Smooth muscle cell (in vitro differentiated cells): ENCODE measurements at regions not wholly inside any gene's neighbourhood (a gene's known extent, or its start where the extent isn't known, plus 50 kb on each side); places are given as distances from the start of the nearest gene placed in this dataset.

Source experiments
- DNase-seq: peaks from one replicate; lab custom pipeline; 2025; ENCODE audit not compliant: unreplicated experiment; lab: John Stamatoyannopoulos, UW
- H2AFZ ChIP-seq: fragments of 200-600 bp; sonication (generic); 2 replicates; pipeline ENCODE4 v1.6.0; 2016; ENCODE audit warnings: antibody characterized with exemption, low read depth, mild to moderate bottlenecking
- H3F3A ChIP-seq: fragments of 200-600 bp; sonication (generic); 2 replicates; pipeline ENCODE4 v1.6.0; 2017; ENCODE audit warnings: antibody characterized with exemption, low read depth
- H3K27ac ChIP-seq: fragments of 200-600 bp; sonication (generic); 2 replicates; pipeline ENCODE4 v1.5.1; 2016; ENCODE audit warnings: low read depth, mild to moderate bottlenecking
- H3K27me3 ChIP-seq: fragments of 200-600 bp; sonication (generic); 2 replicates; pipeline ENCODE4 v1.6.1; 2016; ENCODE audit warnings: low read depth, mild to moderate bottlenecking
- H3K36me3 ChIP-seq: fragments of 200-600 bp; sonication (generic); 2 replicates; pipeline ENCODE4 v1.5.1; 2016; ENCODE audit warnings: low read depth
- H3K4me1 ChIP-seq: fragments of 200-600 bp; sonication (generic); 2 replicates; pipeline ENCODE4 v1.5.1; 2016; ENCODE audit warnings: low read depth
- H3K4me2 ChIP-seq: fragments of 200-600 bp; sonication (generic); 2 replicates; pipeline ENCODE4 v1.6.0; 2016; ENCODE audit warnings: mild to moderate bottlenecking
- H3K4me3 ChIP-seq: fragments of 200-600 bp; sonication (generic); 2 replicates; pipeline ENCODE4 v1.5.1; 2016; ENCODE audit warnings: mild to moderate bottlenecking
- H3K79me2 ChIP-seq: fragments of 200-600 bp; sonication (generic); 2 replicates; pipeline ENCODE4 v1.6.0; 2016; ENCODE audit warnings: low read depth, mild to moderate bottlenecking
- H3K9ac ChIP-seq: fragments of 200-600 bp; sonication (generic); 2 replicates; pipeline ENCODE4 v1.6.0; 2016; ENCODE audit warnings: low read depth
- H3K9me3 ChIP-seq: fragments of 200-600 bp; sonication (generic); replicated peaks from 2 replicates; pipeline ENCODE4 v1.5.1; 2016; ENCODE audit warnings: low read depth
- H4K20me1 ChIP-seq: fragments of 200-600 bp; sonication (generic); 2 replicates; pipeline ENCODE4 v1.6.0; 2016; ENCODE audit warnings: low read depth
- CTCF ChIP-seq: fragments of 200-600 bp; sonication (generic); IDR thresholded peaks from 2 replicates; pipeline ENCODE4 v1.5.1; 2017; ENCODE audit warnings: borderline replicate concordance, mild to moderate bottlenecking, antibody characterized with exemption; ENCODE audit not compliant: insufficient read depth, poor library complexity, severe bottlenecking
- WGBS: methylation state at CpG from one replicate; pipeline ENCODE4 v1.1.7; 2016; ENCODE audit warnings: low lambda C conversion rate; 5-methylcytosine and 5-hydroxymethylcytosine counted together

- WGBS = 87% methylated on average over 14 of the region's 14 CpGs
- no peaks in the 10 kb centered on the region for H3K36me3 ChIP-seq
- no peak overlapping the region for H3K27ac ChIP-seq
- H3K4me1 ChIP-seq = no peaks in the 10 kb centered on the region
- no peak overlapping the region for H2AFZ ChIP-seq
- H3K79me2 ChIP-seq = no peaks in the 10 kb centered on the region
- no peaks in the 10 kb centered on the region for H3F3A ChIP-seq
- no peak for TF ChIP-seq CTCF
- no peaks in the 10 kb centered on the region for H4K20me1 ChIP-seq
- no peaks in the 10 kb centered on the region for H3K27me3 ChIP-seq
- H3K4me2 ChIP-seq = no peak overlapping the region
- H3K9ac ChIP-seq = no peak overlapping the region
- no peaks in the 10 kb centered on the region for H3K9me3 ChIP-seq
- DNase-seq = no peak
- no peak overlapping the region for H3K4me3 ChIP-seq
Measured at GRCh38 chr11:45472716-45473317, 186.7 kb upstream of the SYT13 start.

GRCh38 chr11:45471266-45471665, 185.1 kb upstream of the SYT13 start:
- H3K4me2 ChIP-seq = no peak overlapping the region
- 90% methylated on average over 4 of the region's 4 CpGs for WGBS
- TF ChIP-seq CTCF = no peak

GRCh38 chr11:45470794-45471167, 184.6 kb upstream of the SYT13 start:
- no peak overlapping the region for H3K27ac ChIP-seq
- no peak overlapping the region for H3K4me2 ChIP-seq
- H3K4me1 ChIP-seq = no peaks in the 10 kb centered on the region
- H3K27me3 ChIP-seq = no peaks in the 10 kb centered on the region
- 96% methylated on average over 3 of the region's 3 CpGs for WGBS
- no peak for DNase-seq
- H3K4me3 ChIP-seq = no peak overlapping the region
- no peaks in the 10 kb centered on the region for H4K20me1 ChIP-seq
- no peaks in the 10 kb centered on the region for H3F3A ChIP-seq
- no peaks in the 10 kb centered on the region for H3K36me3 ChIP-seq
- no peaks in the 10 kb centered on the region for H3K79me2 ChIP-seq
- no peak overlapping the region for H2AFZ ChIP-seq
- TF ChIP-seq CTCF = no peak
- no peaks in the 10 kb centered on the region for H3K9me3 ChIP-seq
- H3K9ac ChIP-seq = no peak overlapping the region

More at GRCh38 chr11:45471266-45471665, 185.1 kb upstream of the SYT13 start:
- no peak overlapping the region for H3K4me3 ChIP-seq
- no peaks in the 10 kb centered on the region for H4K20me1 ChIP-seq
- H3K27ac ChIP-seq = no peak overlapping the region
- H3K9me3 ChIP-seq = no peaks in the 10 kb centered on the region
- no peak overlapping the region for H2AFZ ChIP-seq
- H3K4me1 ChIP-seq = no peaks in the 10 kb centered on the region
- no peaks in the 10 kb centered on the region for H3F3A ChIP-seq
- H3K79me2 ChIP-seq = no peaks in the 10 kb centered on the region
- no peaks in the 10 kb centered on the region for H3K27me3 ChIP-seq
- no peaks in the 10 kb centered on the region for H3K36me3 ChIP-seq
- no peak overlapping the region for H3K9ac ChIP-seq
- DNase-seq = no peak

- Histone ChIP-seq H3K9me3 (no peaks in the 10 kb centered on the region), H3K9ac (no peak overlapping the region), H3K4me1 (no peaks in the 10 kb centered on the region), H2AFZ (no peak overlapping the region), H4K20me1 (no peaks in the 10 kb centered on the region), H3K27ac (no peak overlapping the region), H3K79me2 (no peaks in the 10 kb centered on the region), H3F3A (no peaks in the 10 kb centered on the region), H3K27me3 (no peaks in the 10 kb centered on the region), H3K4me2 (no peak overlapping the region), H3K4me3 (no peak overlapping the region), H3K36me3 (no peaks in the 10 kb centered on the region)
- no peak for DNase-seq
- WGBS = 72% methylated on average over 8 of the region's 8 CpGs
- no peak for TF ChIP-seq CTCF
Measured at GRCh38 chr11:45470151-45470793, 184.1 kb upstream of the SYT13 start.
